SK-N-SH (cell line): ENCODE measurements at regions not wholly inside any gene's neighbourhood (a gene's known extent, or its start where the extent isn't known, plus 50 kb on each side); places are given as distances from the start of the nearest gene placed in this dataset.

ENCODE experiments used
- CTCF ChIA-PET: fragments of 300-600, 350-600 bp; formaldehyde crosslinking; extraction: SDS; loops from one replicate; lab custom pipeline; 2021; lab: Yijun Ruan, JAX
- POLR2A ChIA-PET: fragments of 350-600 bp; sonication (Branson Sonifier 250); formaldehyde crosslinking; extraction: SDS; loops from one replicate; lab custom pipeline; 2020; ENCODE audit warnings: antibody characterized with exemption, inconsistent platforms; lab: Yijun Ruan, JAX
- DNase-seq: peaks from one replicate; pipeline ENCODE4 v3.0.0; 2012
- H2AFZ ChIP-seq: fragments of 200-600 bp; sonication (generic); 2 replicates; pipeline ENCODE4 v1.8.1; 2016; ENCODE audit warnings: antibody characterized with exemption, mild to moderate bottlenecking, low read depth
- H3F3A ChIP-seq: fragments of 200-600 bp; sonication (generic); replicated peaks from 2 replicates; pipeline ENCODE3; 2016; ENCODE audit warnings: antibody characterized with exemption, mild to moderate bottlenecking; ENCODE audit not compliant: insufficient read depth
- H3K27ac ChIP-seq, 2 experiments: fragments of 200-500 bp in 1 of 2; fragments of 200-600 bp in 1 of 2; sonication (Bioruptor generic) in 1 of 2; sonication (generic), shearing (Covaris generic) in 1 of 2; 2 replicates each; pipeline versions ENCODE4 v1.5.1 to v1.6.1; 2014 to 2016; ENCODE audit warnings: low read depth in 2 of 2, inconsistent platforms in 1 of 2, low read length in 1 of 2, mild to moderate bottlenecking in 1 of 2, mixed read lengths in 1 of 2
- H3K27me3 ChIP-seq: fragments of 200-600 bp; sonication (generic), shearing (Covaris generic); 2 replicates; pipeline ENCODE4 v1.6.1; 2016; ENCODE audit warnings: mixed run types; ENCODE audit not compliant: insufficient read depth
- H3K36me3 ChIP-seq, 2 experiments: fragments of 200-500 bp in 1 of 2; fragments of 200-600 bp in 1 of 2; sonication (Bioruptor generic) in 1 of 2; sonication (generic) in 1 of 2; replicated peaks in 1 of 2; 2 replicates each; pipeline versions ENCODE3 to v1.5.1; 2014 to 2016; ENCODE audit warnings: low read length in 1 of 2, mild to moderate bottlenecking in 1 of 2; ENCODE audit not compliant: insufficient read depth in 2 of 2, control insufficient read depth in 1 of 2
- H3K4me1 ChIP-seq, 2 experiments: fragments of 200-500 bp in 1 of 2; fragments of 200-600 bp in 1 of 2; sonication (Bioruptor generic) in 1 of 2; sonication (generic), shearing (Covaris generic) in 1 of 2; 2 replicates each; pipeline versions ENCODE4 v1.5.1 to v1.6.1; 2014 to 2016; ENCODE audit warnings: low read depth in 1 of 2, low read length in 1 of 2, mixed run types in 1 of 2; ENCODE audit not compliant: insufficient read depth in 2 of 2, control insufficient read depth in 1 of 2
- H3K4me2 ChIP-seq: fragments of 200-600 bp; sonication (generic), shearing (Covaris generic); 2 replicates; pipeline ENCODE4 v1.6.1; 2017; ENCODE audit warnings: mixed run types
- H3K4me3 ChIP-seq, 2 experiments: fragments of 200-500 bp in 1 of 2; fragments of 200-600 bp in 1 of 2; sonication (Bioruptor generic) in 1 of 2; sonication (generic), shearing (Covaris generic) in 1 of 2; 2 replicates each; pipeline versions ENCODE4 v1.5.1 to v1.8.1; 2014 to 2016; ENCODE audit warnings: low read depth in 2 of 2, inconsistent platforms in 1 of 2, low read length in 1 of 2, mild to moderate bottlenecking in 1 of 2, mixed read lengths in 1 of 2, moderate library complexity in 1 of 2
- H3K79me2 ChIP-seq: fragments of 200-600 bp; sonication (generic); 2 replicates; pipeline ENCODE4 v1.8.1; 2017; ENCODE audit warnings: mild to moderate bottlenecking; ENCODE audit not compliant: insufficient read depth
- H3K9ac ChIP-seq: fragments of 200-600 bp; sonication (generic); 2 replicates; pipeline ENCODE4 v1.6.1; 2017; ENCODE audit warnings: mixed run types
- H3K9me2 ChIP-seq: fragments of 200-600 bp; sonication (generic); 2 replicates; pipeline ENCODE4 v1.6.1; 2017; ENCODE audit warnings: mixed run types
- H3K9me3 ChIP-seq: fragments of 200-600 bp; sonication (generic); 2 replicates; pipeline ENCODE4 v1.6.1; 2017; ENCODE audit warnings: mixed run types, mild to moderate bottlenecking, moderate library complexity
- H4K20me1 ChIP-seq: fragments of 200-600 bp; sonication (generic); 2 replicates; pipeline ENCODE4 v1.6.1; 2017; ENCODE audit warnings: mild to moderate bottlenecking, mixed run types; ENCODE audit not compliant: insufficient read depth
- CHD2 ChIP-seq: fragments of 150-350 bp; IDR thresholded peaks from 2 replicates; pipeline ENCODE4 v1.6.1; 2018; ENCODE audit warnings: low read length; ENCODE audit not compliant: partially characterized antibody
- EP300 ChIP-seq, 2 experiments: IDR thresholded peaks; 2 replicates each; pipeline versions ENCODE4 v1.4.0 to v1.6.1; 2012; ENCODE audit warnings: borderline replicate concordance in 1 of 2, low read depth in 1 of 2, low read length in 1 of 2
- EZH2phosphoT487 ChIP-seq: fragments of 200-600 bp; sonication (generic); IDR thresholded peaks from 2 replicates; pipeline ENCODE4 v1.6.1; 2017; ENCODE audit warnings: low read depth, mixed run types, mild to moderate bottlenecking, antibody characterized with exemption, moderate library complexity, borderline replicate concordance
- FOXJ3 ChIP-seq: sonication (generic); formaldehyde crosslinking; IDR thresholded peaks from 2 replicates; pipeline ENCODE4 v1.5.1; 2020; ENCODE audit warnings: mild to moderate bottlenecking, missing genetic modification reagents
- GABPA ChIP-seq: IDR thresholded peaks from 2 replicates; pipeline ENCODE4 v1.4.0; 2012; ENCODE audit warnings: low read depth, mild to moderate bottlenecking
- JUND ChIP-seq: IDR thresholded peaks from 2 replicates; pipeline ENCODE4 v1.4.0; 2012
- PBX3 ChIP-seq: IDR thresholded peaks from 2 replicates; pipeline ENCODE4; 2012
- POLR2AphosphoS5 ChIP-seq: IDR thresholded peaks from 2 replicates; pipeline ENCODE4 v1.6.1; 2012; ENCODE audit warnings: low read depth, low read length
- RAD21 ChIP-seq: IDR thresholded peaks from 2 replicates; pipeline ENCODE4 v1.6.1; 2012; ENCODE audit warnings: mild to moderate bottlenecking, low read length
- RCOR1 ChIP-seq: fragments of 150-350 bp; IDR thresholded peaks from 2 replicates; pipeline ENCODE4 v1.6.1; 2017; ENCODE audit warnings: antibody characterized with exemption, low read length
- RFX5 ChIP-seq: IDR thresholded peaks from 2 replicates; pipeline ENCODE4 v1.6.1; 2012; ENCODE audit warnings: mild to moderate bottlenecking, improper control_type of control experiment, low read length
- RXRA ChIP-seq: IDR thresholded peaks from 2 replicates; pipeline ENCODE4 v1.4.0; 2012; ENCODE audit warnings: low read depth, mild to moderate bottlenecking, borderline replicate concordance
- SIN3A ChIP-seq: IDR thresholded peaks from 2 replicates; pipeline ENCODE4 v1.6.1; 2012; ENCODE audit warnings: low read depth, mild to moderate bottlenecking, low read length, moderate library complexity, borderline replicate concordance
- TAF1 ChIP-seq: IDR thresholded peaks from 2 replicates; pipeline ENCODE4 v1.6.1; 2012; ENCODE audit warnings: low read depth, mild to moderate bottlenecking, low read length, moderate library complexity, borderline replicate concordance
- YY1 ChIP-seq: IDR thresholded peaks from 2 replicates; pipeline ENCODE4 v1.4.0; 2012; ENCODE audit warnings: low read depth, mild to moderate bottlenecking
- ZBTB33 ChIP-seq: IDR thresholded peaks from 2 replicates; pipeline ENCODE4 v1.4.0; 2012; ENCODE audit warnings: low read depth, borderline replicate concordance
- WGBS: methylation state at CpG from one replicate; pipeline ENCODE4 v1.1.6; 2017; ENCODE audit warnings: low lambda C conversion rate; 5-methylcytosine and 5-hydroxymethylcytosine counted together
- TF ChIP-seq, protein P1 (sequence below): IDR thresholded peaks from 2 replicates; pipeline ENCODE4 v1.6.1; 2012; ENCODE audit warnings: mild to moderate bottlenecking, low read depth, low read length, moderate library complexity

DNA sequence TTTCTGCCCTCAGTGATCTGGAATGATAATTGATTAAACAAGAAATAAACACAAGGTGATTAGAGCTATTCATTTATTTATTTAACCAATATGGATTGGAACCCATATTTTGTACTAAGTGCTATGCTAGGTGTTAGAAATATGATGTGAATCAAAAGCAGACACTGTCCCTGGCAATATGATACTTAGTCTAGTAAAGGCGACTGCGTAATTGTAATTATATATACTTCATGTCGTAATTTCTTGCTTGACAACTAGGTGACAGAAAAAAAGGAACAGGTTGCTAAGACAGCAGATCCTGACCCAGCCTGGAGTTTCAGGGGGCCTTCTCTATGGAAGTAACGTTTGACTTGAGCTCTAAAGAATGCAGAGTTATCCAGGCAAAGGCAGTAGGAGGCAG lies 236.5 kb upstream of the F9 start:
- H3K9ac ChIP-seq: no peak overlapping the region
- H3K9me3 ChIP-seq: no peaks in the 10 kb centered on the region
- no peaks in the 10 kb centered on the region for H3K27me3 ChIP-seq
- H3K9me2 ChIP-seq: no peaks in the 10 kb centered on the region
- no peak for DNase-seq
- H3F3A ChIP-seq: no peaks in the 10 kb centered on the region
- no peak overlapping the region for H3K4me3 ChIP-seq
- no peak overlapping the region for H3K4me2 ChIP-seq
- POLR2A ChIA-PET: no interaction called here
- TF ChIP-seq RCOR1 (no peak), RXRA (no peak), SIN3A (no peak), RFX5 (no peak), FOXJ3 (CRISPR knock-in tag) (no peak), EP300 (IDR thresholded peaks at IDR 0.05; ENCODE audit: borderline replicate concordance in 1 of 2, low read depth in 1 of 2, low read length in 1 of 2) (no peak), CHD2 (no peak), ZBTB33 (no peak), POLR2AphosphoS5 (no peak), PBX3 (no peak), EZH2phosphoT487 (no peak), JUND (no peak), YY1 (no peak), RAD21 (no peak), GABPA (no peak), TAF1 (no peak)
- TF ChIP-seq, protein P1, sequence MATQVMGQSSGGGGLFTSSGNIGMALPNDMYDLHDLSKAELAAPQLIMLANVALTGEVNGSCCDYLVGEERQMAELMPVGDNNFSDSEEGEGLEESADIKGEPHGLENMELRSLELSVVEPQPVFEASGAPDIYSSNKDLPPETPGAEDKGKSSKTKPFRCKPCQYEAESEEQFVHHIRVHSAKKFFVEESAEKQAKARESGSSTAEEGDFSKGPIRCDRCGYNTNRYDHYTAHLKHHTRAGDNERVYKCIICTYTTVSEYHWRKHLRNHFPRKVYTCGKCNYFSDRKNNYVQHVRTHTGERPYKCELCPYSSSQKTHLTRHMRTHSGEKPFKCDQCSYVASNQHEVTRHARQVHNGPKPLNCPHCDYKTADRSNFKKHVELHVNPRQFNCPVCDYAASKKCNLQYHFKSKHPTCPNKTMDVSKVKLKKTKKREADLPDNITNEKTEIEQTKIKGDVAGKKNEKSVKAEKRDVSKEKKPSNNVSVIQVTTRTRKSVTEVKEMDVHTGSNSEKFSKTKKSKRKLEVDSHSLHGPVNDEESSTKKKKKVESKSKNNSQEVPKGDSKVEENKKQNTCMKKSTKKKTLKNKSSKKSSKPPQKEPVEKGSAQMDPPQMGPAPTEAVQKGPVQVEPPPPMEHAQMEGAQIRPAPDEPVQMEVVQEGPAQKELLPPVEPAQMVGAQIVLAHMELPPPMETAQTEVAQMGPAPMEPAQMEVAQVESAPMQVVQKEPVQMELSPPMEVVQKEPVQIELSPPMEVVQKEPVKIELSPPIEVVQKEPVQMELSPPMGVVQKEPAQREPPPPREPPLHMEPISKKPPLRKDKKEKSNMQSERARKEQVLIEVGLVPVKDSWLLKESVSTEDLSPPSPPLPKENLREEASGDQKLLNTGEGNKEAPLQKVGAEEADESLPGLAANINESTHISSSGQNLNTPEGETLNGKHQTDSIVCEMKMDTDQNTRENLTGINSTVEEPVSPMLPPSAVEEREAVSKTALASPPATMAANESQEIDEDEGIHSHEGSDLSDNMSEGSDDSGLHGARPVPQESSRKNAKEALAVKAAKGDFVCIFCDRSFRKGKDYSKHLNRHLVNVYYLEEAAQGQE: no peak
- 0% methylated on average over 4 of the region's 4 CpGs for WGBS
- H4K20me1 ChIP-seq: no peaks in the 10 kb centered on the region
- H3K4me1 ChIP-seq: no peaks in the 10 kb centered on the region
- CTCF ChIA-PET: no interaction called here
- no peaks in the 10 kb centered on the region for H3K79me2 ChIP-seq
- no peak overlapping the region for H3K27ac ChIP-seq
- H2AFZ ChIP-seq: no peak overlapping the region
- no peaks in the 10 kb centered on the region for H3K36me3 ChIP-seq
